ENCODE measurements at regions not wholly inside any gene's neighbourhood (a gene's known extent, or its start where the extent isn't known, plus 50 kb on each side); places are given as distances from the start of the nearest gene placed in this dataset.

GRCh38 chr4:43238008-43238407 is 345.5 kb downstream of the GRXCR1 start:
- H3K27ac ChIP-seq = no peak overlapping the region
- DNase-seq (no peak), ATAC-seq (no peak)
- no peaks in the 10 kb centered on the region for H3K4me1 ChIP-seq
- 60 to 74% (median 60%) methylated on average over 1 of the region's 1 CpG for WGBS, 3 donors
- no peaks in the 10 kb centered on the region for H3K9me3 ChIP-seq
- H3K4me3 ChIP-seq = no peak overlapping the region
- no peaks in the 10 kb centered on the region for H3K27me3 ChIP-seq (ENCODE audit: insufficient read depth in 3 of 3, low read length in 2 of 3)
- intact Hi-C loops (cut with DNase I) = no loop called here
- TF ChIP-seq CTCF (IDR thresholded peaks at IDR 0.05) = no peak
- H3K36me3 ChIP-seq (ENCODE audit: insufficient read depth in 1 of 2, low read depth in 1 of 2) = no peaks in the 10 kb centered on the region

GRCh38 chr4:43238585-43238984 is 346.1 kb downstream of the GRXCR1 start:
- intact Hi-C loops (cut with DNase I) = no loop called here
- no peak overlapping the region for H3K27ac ChIP-seq
- no peaks in the 10 kb centered on the region for H3K9me3 ChIP-seq
- H3K27me3 ChIP-seq (ENCODE audit: insufficient read depth in 3 of 3, low read length in 2 of 3) = no peaks in the 10 kb centered on the region
- H3K36me3 ChIP-seq (ENCODE audit: insufficient read depth in 1 of 2, low read depth in 1 of 2) = no peaks in the 10 kb centered on the region
- DNase-seq = no peak
- no peaks in the 10 kb centered on the region for H3K4me1 ChIP-seq
- TF ChIP-seq CTCF (IDR thresholded peaks at IDR 0.05) = no peak
- ATAC-seq = no peak
- H3K4me3 ChIP-seq = no peak overlapping the region

- no peaks in the 10 kb centered on the region for H3K27me3 ChIP-seq (ENCODE audit: insufficient read depth in 3 of 3, low read length in 2 of 3)
- H3K36me3 ChIP-seq (ENCODE audit: insufficient read depth in 1 of 2, low read depth in 1 of 2) = no peaks in the 10 kb centered on the region
- no peaks in the 10 kb centered on the region for H3K4me1 ChIP-seq
- ATAC-seq (no peak), DNase-seq (no peak)
- no peak for TF ChIP-seq CTCF (IDR thresholded peaks at IDR 0.05)
- no peak overlapping the region for H3K27ac ChIP-seq
- H3K4me3 ChIP-seq = no peak overlapping the region
- no peaks in the 10 kb centered on the region for H3K9me3 ChIP-seq
- intact Hi-C loops (cut with DNase I) = no loop called here
Measured at GRCh38 chr4:43241104-43241503, 348.6 kb downstream of the GRXCR1 start.

GRCh38 chr4:43242606-43243005 is 350.1 kb downstream of the GRXCR1 start:
- Histone ChIP-seq H3K4me1 (no peaks in the 10 kb centered on the region), H3K9me3 (no peaks in the 10 kb centered on the region), H3K27ac (no peak overlapping the region), H3K36me3 (ENCODE audit: insufficient read depth in 1 of 2, low read depth in 1 of 2) (no peaks in the 10 kb centered on the region), H3K27me3 (ENCODE audit: insufficient read depth in 3 of 3, low read length in 2 of 3) (no peaks in the 10 kb centered on the region), H3K4me3 (no peak overlapping the region)
- DNase-seq = no peak
- ATAC-seq = no peak
- no peak for TF ChIP-seq CTCF (IDR thresholded peaks at IDR 0.05)
- WGBS, 3 donors = 38 to 47% (median 39%) methylated on average over 2 of the region's 2 CpGs
- intact Hi-C loops (cut with DNase I) = no loop called here

GRCh38 chr4:43243433-43244116 is 351.1 kb downstream of the GRXCR1 start:
- intact Hi-C loops (cut with DNase I) = no loop called here
- 75 to 84% (median 84%) methylated on average over 4 of the region's 4 CpGs for WGBS, 3 donors
- ATAC-seq (no peak), DNase-seq (no peak)
- Histone ChIP-seq H3K27me3 (ENCODE audit: insufficient read depth in 3 of 3, low read length in 2 of 3) (no peaks in the 10 kb centered on the region), H3K36me3 (ENCODE audit: insufficient read depth in 1 of 2, low read depth in 1 of 2) (no peaks in the 10 kb centered on the region), H3K4me3 (no peak overlapping the region), H3K27ac (no peak overlapping the region), H3K4me1 (no peaks in the 10 kb centered on the region), H3K9me3 (no peaks in the 10 kb centered on the region)
- no peak for TF ChIP-seq CTCF (IDR thresholded peaks at IDR 0.05)
